ENCODE measurements at regions not wholly inside any gene's neighbourhood (a gene's known extent, or its start where the extent isn't known, plus 50 kb on each side); places are given as distances from the start of the nearest gene placed in this dataset.

DNA sequence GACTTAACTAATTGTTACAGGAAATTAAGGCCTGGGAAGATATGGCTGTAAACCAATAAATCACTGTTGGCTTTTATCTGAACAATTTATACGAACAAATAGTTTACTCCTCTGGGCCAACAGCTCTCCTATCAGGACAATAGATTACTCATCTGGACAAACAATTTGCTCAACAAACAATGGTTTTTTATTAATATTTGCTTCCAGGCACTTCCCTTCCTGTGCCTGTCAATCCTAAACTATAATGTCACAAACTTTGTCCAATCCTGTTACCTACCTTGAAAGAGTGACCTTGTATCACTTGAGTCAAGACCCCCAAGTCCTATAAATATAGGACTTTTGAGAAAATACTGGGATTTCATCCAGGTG lies 87.6 kb upstream of the OR9Q1 start:
- Histone ChIP-seq H3K14ac (ENCODE audit: insufficient read depth, low read length) (no peak overlapping the region), H3K23ac (ENCODE audit: insufficient read length, low read depth, low read length) (no peak overlapping the region), H3K79me1 (ENCODE audit: insufficient read depth, low read depth, low read length, poor library complexity, severe bottlenecking) (no peaks in the 10 kb centered on the region), H3K56ac (ENCODE audit: insufficient read length, low read depth, low read length) (no peak overlapping the region), H3K18ac (ENCODE audit: insufficient read length, low read depth, low read length) (no peak overlapping the region), H2BK15ac (ENCODE audit: low read depth, low read length) (no peak overlapping the region), H3K79me2 (ENCODE audit: insufficient read depth, low read length) (no peaks in the 10 kb centered on the region), H3K4me1 (ENCODE audit: insufficient read depth, low read length) (no peaks in the 10 kb centered on the region), H4K91ac (ENCODE audit: insufficient read length, low read depth, low read length) (no peak overlapping the region), H3K27ac (ENCODE audit: insufficient read length, low read depth, low read length) (no peak overlapping the region), H2AK5ac (ENCODE audit: insufficient read length, low read length) (no peak overlapping the region), H2BK20ac (ENCODE audit: low read depth, low read length, poor library complexity, severe bottlenecking) (no peak overlapping the region), H2BK12ac (ENCODE audit: insufficient read length, low read depth, low read length) (no peak overlapping the region), H2BK5ac (ENCODE audit: insufficient read length, low read length) (no peak overlapping the region), H3K9me3 (ENCODE audit: control insufficient read depth, low read depth, low read length) (no peaks in the 10 kb centered on the region), H3K9ac (ENCODE audit: extremely low read depth, insufficient read length, low read length) (no peak overlapping the region), H3T11ph (ENCODE audit: low read length) (no peak overlapping the region), H4K5ac (ENCODE audit: insufficient read length, low read depth, low read length) (no peak overlapping the region), H3K4me2 (ENCODE audit: insufficient read depth, insufficient read length, low read length) (no peak overlapping the region), H4K8ac (replicated peaks; ENCODE audit: insufficient read length, low read depth, low read length) (no peak overlapping the region), H3K4ac (ENCODE audit: low read depth, low read length) (no peak overlapping the region), H4K20me1 (ENCODE audit: control insufficient read depth, insufficient read depth, insufficient read length) (no peaks in the 10 kb centered on the region), H2AFZ (ENCODE audit: low read length) (no peak overlapping the region), H3K27me3 (ENCODE audit: insufficient read depth, low read length) (no peaks in the 10 kb centered on the region), H3K23me2 (ENCODE audit: insufficient read length, low read depth, low read length, poor library complexity, severe bottlenecking) (no peaks in the 10 kb centered on the region), H2BK120ac (ENCODE audit: low read depth, low read length, poor library complexity, severe bottlenecking) (no peak overlapping the region)
- Mint-ChIP-seq H3K27ac (no peak overlapping the region), H3K27me3 (ENCODE audit: low read depth) (no peaks in the 10 kb centered on the region), H3K36me3 (ENCODE audit: insufficient read depth in 1 of 3, low read depth in 3 of 3) (no peaks in the 10 kb centered on the region), H3K4me3 (no peak overlapping the region), H3K4me1 (peaks cover 4 to 5% of the 10 kb centered on the region in 2 experiments), H3K9me3 (no peaks in the 10 kb centered on the region)
- no CpG with 5 or more reads among the region's 1 CpG for whole genome bisulfite sequencing (ENCODE audit: extremely low coverage, insufficient read length, low lambda C conversion rate)
- TF ChIP-seq, protein P1, sequence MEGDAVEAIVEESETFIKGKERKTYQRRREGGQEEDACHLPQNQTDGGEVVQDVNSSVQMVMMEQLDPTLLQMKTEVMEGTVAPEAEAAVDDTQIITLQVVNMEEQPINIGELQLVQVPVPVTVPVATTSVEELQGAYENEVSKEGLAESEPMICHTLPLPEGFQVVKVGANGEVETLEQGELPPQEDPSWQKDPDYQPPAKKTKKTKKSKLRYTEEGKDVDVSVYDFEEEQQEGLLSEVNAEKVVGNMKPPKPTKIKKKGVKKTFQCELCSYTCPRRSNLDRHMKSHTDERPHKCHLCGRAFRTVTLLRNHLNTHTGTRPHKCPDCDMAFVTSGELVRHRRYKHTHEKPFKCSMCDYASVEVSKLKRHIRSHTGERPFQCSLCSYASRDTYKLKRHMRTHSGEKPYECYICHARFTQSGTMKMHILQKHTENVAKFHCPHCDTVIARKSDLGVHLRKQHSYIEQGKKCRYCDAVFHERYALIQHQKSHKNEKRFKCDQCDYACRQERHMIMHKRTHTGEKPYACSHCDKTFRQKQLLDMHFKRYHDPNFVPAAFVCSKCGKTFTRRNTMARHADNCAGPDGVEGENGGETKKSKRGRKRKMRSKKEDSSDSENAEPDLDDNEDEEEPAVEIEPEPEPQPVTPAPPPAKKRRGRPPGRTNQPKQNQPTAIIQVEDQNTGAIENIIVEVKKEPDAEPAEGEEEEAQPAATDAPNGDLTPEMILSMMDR (conservative IDR thresholded peaks at IDR 0.05), result no peak
- DNase-seq, result no peak

Measured in H9 (cell line).